Keratinocyte (primary cell): ENCODE measurements at regions not wholly inside any gene's neighbourhood (a gene's known extent, or its start where the extent isn't known, plus 50 kb on each side); places are given as distances from the start of the nearest gene placed in this dataset.

Experiments used
- CTCF ChIP-seq, 3 experiments: IDR thresholded peaks in 1 of 3; conservative IDR thresholded peaks in 1 of 3; optimal IDR thresholded peaks in 1 of 3; 2 replicates in 2 of 3; 3 replicates in 1 of 3; pipeline versions ENCODE3 to v1.5.1; 2011; ENCODE audit warnings: low read length in 3 of 3, mild to moderate bottlenecking in 3 of 3, moderate library complexity in 2 of 3, control low read depth in 1 of 3, inconsistent platforms in 1 of 3; ENCODE audit not compliant: insufficient read depth in 2 of 3; ENCODE audit errors: extremely low read depth in 1 of 3
- EZH2 ChIP-seq: IDR thresholded peaks from one replicate; pipeline ENCODE4 v1.6.1; 2012; ENCODE audit warnings: inconsistent platforms, mild to moderate bottlenecking, low read length, moderate library complexity

DNA sequence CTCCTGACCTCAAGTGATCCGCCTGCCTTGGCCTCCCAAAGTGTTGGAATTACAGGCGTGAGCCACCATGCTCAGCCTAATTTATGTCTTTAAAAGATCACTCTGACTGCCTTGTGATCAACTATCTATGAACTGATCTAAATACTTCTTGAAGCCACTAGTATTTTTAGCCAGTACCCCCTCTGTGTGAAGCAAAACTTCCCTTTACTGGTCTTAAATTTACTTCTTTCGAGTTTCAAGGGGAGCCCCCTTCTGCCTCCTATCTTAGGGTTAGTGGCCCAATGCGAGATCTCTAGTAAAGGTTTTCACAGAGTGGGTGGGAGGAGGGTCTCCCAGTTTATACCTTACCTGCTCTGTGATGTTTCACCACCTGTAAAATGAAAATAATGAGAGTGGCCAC lies 66.1 kb upstream of the RPL11 start:
- TF ChIP-seq CTCF (optimal IDR thresholded peaks at IDR 0.05 in 1 of 3, IDR thresholded peaks at IDR 0.05 in 1 of 3, conservative IDR thresholded peaks at IDR 0.05 in 1 of 3; ENCODE audit: extremely low read depth in 1 of 3, insufficient read depth in 2 of 3, low read length in 3 of 3): no peak
- no peak for TF ChIP-seq EZH2
